GM04503 (cell line): ENCODE measurements at regions not wholly inside any gene's neighbourhood (a gene's known extent, or its start where the extent isn't known, plus 50 kb on each side); places are given as distances from the start of the nearest gene placed in this dataset.

Experiments used
- DNase-seq: peaks from one replicate; pipeline ENCODE4 v3.0.0-alpha.2; 2012; ENCODE audit warnings: low read depth

GRCh38 chr9:108186642-108187395 lies 669.0 kb downstream of the ACTL7B start:
- no peak for DNase-seq

- no peak for DNase-seq
These were observed 670.2 kb downstream of the ACTL7B start for GRCh38 chr9:108185613-108186012.

- no peak for DNase-seq
These were observed 670.8 kb downstream of the ACTL7B start for GRCh38 chr9:108184941-108185340.

- no peak for DNase-seq
These were observed 671.8 kb downstream of the ACTL7B start for GRCh38 chr9:108184009-108184408.

GRCh38 chr9:108182950-108183381 lies 672.8 kb downstream of the ACTL7B start:
- DNase-seq = peak; percentile 49

GRCh38 chr9:108182270-108182669 lies 673.5 kb downstream of the ACTL7B start:
- no peak for DNase-seq

GRCh38 chr9:108181441-108181840 lies 674.3 kb downstream of the ACTL7B start:
- DNase-seq = no peak

GRCh38 chr9:108180541-108180940 lies 675.2 kb downstream of the ACTL7B start:
- no peak for DNase-seq

- no peak for DNase-seq
These were observed 677.5 kb downstream of the ACTL7B start for GRCh38 chr9:108178318-108178717.

GRCh38 chr9:108168236-108168850 lies 678.8 kb upstream of the KLF4 start:
- DNase-seq = peak; percentile 93

- DNase-seq = no peak
These were observed 677.7 kb upstream of the KLF4 start for GRCh38 chr9:108167136-108167900.

GRCh38 chr9:108166519-108166918 lies 677.0 kb upstream of the KLF4 start:
- DNase-seq = no peak

- DNase-seq = no peak
These were observed 673.9 kb upstream of the KLF4 start for GRCh38 chr9:108163321-108164005.

GRCh38 chr9:108162664-108163063 lies 673.1 kb upstream of the KLF4 start:
- DNase-seq = peak; percentile 72

GRCh38 chr9:108161503-108161902 lies 671.9 kb upstream of the KLF4 start:
- no peak for DNase-seq

- DNase-seq = no peak
These were observed 671.3 kb upstream of the KLF4 start for GRCh38 chr9:108160706-108161355.

GRCh38 chr9:108160039-108160438 lies 670.5 kb upstream of the KLF4 start:
- no peak for DNase-seq

GRCh38 chr9:108158236-108158995 lies 668.8 kb upstream of the KLF4 start:
- DNase-seq = no peak

- no peak for DNase-seq
These were observed 666.9 kb upstream of the KLF4 start for GRCh38 chr9:108156270-108156998.

GRCh38 chr9:108153416-108153815 lies 663.8 kb upstream of the KLF4 start:
- DNase-seq = no peak
